PC-3 (cell line): ENCODE measurements at regions not wholly inside any gene's neighbourhood (a gene's known extent, or its start where the extent isn't known, plus 50 kb on each side); places are given as distances from the start of the nearest gene placed in this dataset.
"Not testable (repeated sequence)": the region's sequence is repeated elsewhere in the genome, so short reads cannot be mapped to it uniquely, and the experiment has no call there.

Experiments used
- CTCF ChIP-seq: fragments of 300-600 bp; sonication (generic); conservative IDR thresholded peaks from 2 replicates; pipeline ENCODE4 v1.5.1; 2017; ENCODE audit warnings: antibody characterized with exemption, low read depth, mild to moderate bottlenecking, low read length
- EZH2 ChIP-seq: fragments of 300-600 bp; sonication (generic); IDR thresholded peaks from one replicate; pipeline ENCODE4 v1.6.1; 2017; ENCODE audit warnings: antibody characterized with exemption, mild to moderate bottlenecking, low read length; ENCODE audit not compliant: unreplicated experiment
- EZH2phosphoT487 ChIP-seq: fragments of 300-600 bp; sonication (generic); IDR thresholded peaks from 2 replicates; pipeline ENCODE4 v1.6.1; 2018; ENCODE audit warnings: mild to moderate bottlenecking, antibody characterized with exemption, low read length, borderline replicate concordance

- not testable (repeated sequence) for TF ChIP-seq CTCF, EZH2, EZH2phosphoT487
These were observed 85.3 kb downstream of the SPATA31A6 start for GRCh38 chr9:42268729-42269128.
